AG20443 (cell line): ENCODE measurements at regions not wholly inside any gene's neighbourhood (a gene's known extent, or its start where the extent isn't known, plus 50 kb on each side); places are given as distances from the start of the nearest gene placed in this dataset.
A peak's percentile ranks its signal among the peaks of the same experiment; 100 is the strongest.

ENCODE experiments used
- DNase-seq: peaks from one replicate; pipeline ENCODE4 v3.0.0; 2012; ENCODE audit warnings: low spot score, mixed read lengths

- no peak for DNase-seq
Observed at GRCh38 chr5:174191076-174191475, 145.6 kb downstream of the NSG2 start.

DNA sequence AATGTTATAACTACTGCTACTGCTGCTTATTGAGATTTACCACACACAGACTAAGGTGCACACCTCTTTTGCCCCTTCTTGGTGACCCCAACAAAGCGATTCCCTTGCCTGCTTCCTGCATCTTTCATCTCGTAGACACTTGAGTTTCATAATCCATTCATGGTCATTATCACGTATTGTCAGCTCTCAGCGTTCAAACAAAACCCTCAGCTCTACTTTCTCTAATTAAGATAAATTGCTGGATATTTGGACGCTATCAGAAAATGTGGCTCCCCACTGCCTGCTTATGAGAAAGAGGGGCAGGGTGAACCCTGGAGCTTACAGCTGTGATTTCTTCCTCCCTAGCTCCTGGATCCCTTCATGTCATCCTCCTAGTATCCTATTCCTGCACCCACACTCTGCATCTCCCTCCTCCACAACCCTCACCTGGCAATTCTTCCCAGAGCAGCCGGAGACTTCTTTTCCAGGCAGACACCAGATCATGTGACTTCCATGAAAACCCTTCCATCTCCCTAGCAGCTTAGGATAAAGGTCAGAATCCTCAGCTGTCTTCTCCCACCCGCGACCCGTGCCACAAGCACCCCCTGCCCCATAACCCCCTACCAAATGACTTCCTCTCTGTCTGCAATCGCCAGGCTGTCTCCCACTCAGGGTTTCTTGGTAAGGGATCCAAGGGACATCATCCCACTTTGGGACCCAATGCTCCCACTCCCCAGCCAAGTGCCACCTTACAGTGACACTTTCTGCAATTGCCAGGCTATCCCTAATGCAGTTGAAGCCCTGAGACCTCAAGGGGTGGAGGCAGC, 146.5 kb downstream of the NSG2 start:
- no peak for DNase-seq

DNA sequence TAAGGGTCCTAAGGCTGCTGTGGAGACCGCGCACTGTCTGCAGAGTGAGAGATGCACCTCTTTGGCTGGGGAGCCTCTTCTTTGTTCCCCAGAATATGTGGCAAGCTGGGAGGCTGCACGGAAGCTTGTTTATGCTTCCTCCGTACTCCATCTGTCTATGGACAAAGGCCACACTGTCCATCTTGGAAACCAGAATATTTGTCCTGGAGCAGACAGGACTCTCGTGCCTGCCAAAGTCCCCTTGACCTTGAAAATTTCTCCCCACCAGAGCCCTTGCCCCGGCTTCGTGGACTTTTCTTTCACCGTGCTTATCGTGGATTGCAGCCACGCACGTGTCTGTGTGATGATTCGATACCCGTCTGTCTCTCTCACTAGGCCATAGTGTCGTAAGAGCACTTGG, 147.4 kb downstream of the NSG2 start:
- DNase-seq = no peak

DNA sequence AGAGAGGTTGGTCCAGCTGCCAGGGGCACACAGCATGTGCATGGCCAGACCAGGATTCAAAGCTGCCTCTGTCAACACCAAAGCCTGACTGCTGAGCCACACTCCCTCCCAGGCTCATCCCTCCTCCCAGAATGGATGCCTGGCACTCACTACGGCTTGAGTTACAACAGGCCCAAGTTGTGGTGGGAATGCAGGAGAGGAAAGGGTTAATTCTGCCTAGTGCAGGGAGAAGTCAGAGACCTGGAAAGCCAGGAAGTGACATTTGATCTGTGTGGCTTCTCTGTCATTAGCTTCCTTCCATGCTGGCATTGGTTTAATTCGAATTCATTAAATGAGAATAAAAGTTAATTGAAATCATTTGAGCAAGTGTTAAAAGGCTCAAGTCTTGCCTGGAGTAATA, 150.0 kb downstream of the NSG2 start:
- DNase-seq = no peak

- no peak for DNase-seq
Observed at GRCh38 chr5:174197929-174198328, 152.4 kb downstream of the NSG2 start.

DNA sequence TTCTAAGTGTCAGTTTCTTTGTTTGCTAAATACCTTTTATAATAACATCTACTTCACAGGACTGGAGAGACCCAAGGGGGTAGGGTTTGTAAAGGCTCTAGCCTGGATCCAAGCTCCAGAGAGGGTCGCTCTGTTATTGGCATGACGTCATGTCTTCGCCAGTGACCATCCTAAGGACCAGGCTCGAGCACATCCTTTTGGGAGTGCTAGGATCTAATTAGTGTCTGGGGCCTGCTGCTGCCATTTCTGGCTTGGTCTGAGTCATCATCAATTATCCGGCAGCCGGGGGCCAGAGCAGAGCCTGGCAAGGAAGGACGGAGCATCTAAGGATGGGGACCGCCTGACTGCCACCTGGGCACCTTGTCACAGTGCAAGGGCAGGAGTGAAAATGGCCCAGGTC, 153.0 kb downstream of the NSG2 start:
- no peak for DNase-seq

GRCh38 chr5:174202996-174203395, 157.5 kb downstream of the NSG2 start:
- DNase-seq = no peak

GRCh38 chr5:174204535-174205313, 159.2 kb downstream of the NSG2 start:
- DNase-seq = no peak

GRCh38 chr5:174205939-174206338, 160.4 kb downstream of the NSG2 start:
- DNase-seq = no peak

DNA sequence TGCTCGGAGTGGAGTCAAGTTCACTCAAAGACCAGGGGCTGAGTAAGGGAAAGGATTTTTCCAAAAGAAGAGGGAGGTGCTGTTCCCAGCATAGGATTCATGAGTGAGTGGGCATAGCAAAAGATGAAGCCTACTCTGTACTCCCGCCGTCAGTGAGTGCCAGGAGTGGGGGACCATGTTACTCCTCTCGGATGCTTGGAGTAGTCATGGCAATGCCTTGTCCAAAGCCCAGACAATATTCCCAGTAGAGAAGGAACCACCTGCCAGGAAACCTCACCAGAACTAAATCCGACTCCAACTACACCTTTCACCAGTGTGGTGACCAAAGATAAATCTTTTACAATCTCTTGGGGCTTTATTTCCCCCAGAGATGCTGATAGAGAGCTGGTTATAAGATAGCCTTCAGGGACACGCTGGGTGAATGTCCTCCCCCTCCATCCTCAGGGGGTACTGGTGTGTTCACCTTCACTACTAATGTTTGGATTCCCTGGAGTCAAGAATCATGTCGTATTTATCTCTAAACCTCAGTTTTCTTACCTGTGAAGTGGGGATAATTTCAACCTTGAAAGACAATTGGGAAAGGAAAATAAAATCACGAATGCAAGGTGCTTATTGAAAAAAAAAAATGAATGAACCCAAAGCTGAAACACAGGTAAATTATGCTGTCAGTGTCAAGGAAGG, 165.2 kb downstream of the NSG2 start:
- DNase-seq = no peak

- DNase-seq = no peak
Observed at GRCh38 chr5:174211277-174211626, 165.7 kb downstream of the NSG2 start.

- no peak for DNase-seq
Observed at GRCh38 chr5:174217527-174217926, 172.0 kb downstream of the NSG2 start.

GRCh38 chr5:174218162-174218561, 172.7 kb downstream of the NSG2 start:
- DNase-seq = no peak

DNA sequence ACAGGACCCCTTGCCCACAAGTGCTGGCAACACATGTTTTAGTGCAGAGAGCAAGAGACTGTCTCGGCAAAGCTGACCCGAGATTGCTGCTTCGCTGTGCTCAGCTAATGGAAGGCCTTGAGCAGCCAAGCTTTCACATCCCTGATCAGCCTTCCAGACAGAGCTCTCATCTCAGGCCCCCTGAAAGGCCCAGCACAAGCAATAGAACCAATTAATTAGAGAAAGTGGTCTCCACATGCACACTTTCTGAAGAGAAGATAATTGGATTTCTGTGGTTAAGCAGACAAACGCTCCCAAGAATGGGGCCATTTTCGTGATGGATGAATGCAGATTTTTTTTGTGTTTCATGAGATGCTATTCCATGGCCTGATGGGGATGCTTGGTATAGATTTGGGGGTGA, 174.9 kb downstream of the NSG2 start:
- no peak for DNase-seq

GRCh38 chr5:174221436-174221835, 175.9 kb downstream of the NSG2 start:
- DNase-seq = no peak

- no peak for DNase-seq
Observed at GRCh38 chr5:174221946-174222345, 176.4 kb downstream of the NSG2 start.

DNA sequence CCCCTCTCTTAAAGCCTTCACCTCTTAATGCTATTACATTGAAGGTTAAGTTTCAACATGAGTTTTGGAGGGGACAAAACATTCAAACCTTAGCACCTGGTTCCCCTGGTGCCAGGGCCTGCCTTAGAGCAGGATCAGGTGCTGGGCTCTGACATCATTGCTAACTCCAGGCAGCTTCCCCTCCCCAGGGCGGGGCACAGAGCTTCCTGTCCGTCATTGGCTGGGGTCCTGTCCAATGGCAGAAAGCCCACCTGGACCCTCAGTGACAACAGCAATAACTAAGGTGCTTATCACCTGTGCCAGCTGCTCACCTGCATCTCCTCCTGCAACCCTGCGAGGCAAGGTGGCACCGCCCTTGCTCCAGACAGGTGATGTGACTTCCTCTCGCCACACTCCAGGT, 177.4 kb downstream of the NSG2 start:
- no peak for DNase-seq

DNA sequence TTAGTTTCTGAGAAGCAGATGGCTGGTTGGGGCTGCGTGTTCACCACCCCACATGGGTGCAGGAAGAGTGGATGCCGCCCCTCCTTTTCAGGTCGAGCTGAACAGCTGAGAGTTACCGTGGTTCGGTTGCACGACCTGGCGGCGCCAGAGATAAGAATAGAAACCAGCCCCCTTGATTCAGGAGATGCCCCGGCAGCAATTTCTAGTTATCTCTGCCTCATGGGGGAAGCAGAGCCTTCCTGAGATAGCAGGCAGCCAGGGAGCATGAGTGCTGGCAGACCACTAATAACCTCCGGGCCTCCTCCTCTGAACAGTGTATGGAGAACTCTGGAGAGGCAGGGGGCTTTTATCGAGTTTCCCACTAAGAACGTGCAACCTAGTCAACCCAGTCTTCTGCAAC, 177.8 kb downstream of the NSG2 start:
- DNase-seq = no peak

DNA sequence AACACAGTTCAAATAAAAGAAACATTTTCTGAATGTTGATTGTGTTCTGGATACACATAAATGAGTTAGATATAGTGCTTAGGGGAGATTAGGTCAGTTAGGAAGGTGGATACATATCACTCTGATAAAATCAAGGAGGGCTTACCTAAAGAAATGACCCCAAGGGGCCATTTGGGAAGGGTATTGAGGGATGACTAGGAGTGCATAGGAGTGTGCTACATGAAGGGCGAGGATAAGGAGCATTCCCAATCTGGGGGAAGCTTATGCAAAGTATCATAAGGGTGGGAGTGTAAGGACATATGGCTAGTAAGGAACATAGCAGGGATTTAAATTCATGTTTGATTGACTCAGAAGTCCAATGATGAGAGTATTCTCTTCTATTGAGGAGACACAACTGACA, 183.6 kb downstream of the NSG2 start:
- DNase-seq = no peak

DNA sequence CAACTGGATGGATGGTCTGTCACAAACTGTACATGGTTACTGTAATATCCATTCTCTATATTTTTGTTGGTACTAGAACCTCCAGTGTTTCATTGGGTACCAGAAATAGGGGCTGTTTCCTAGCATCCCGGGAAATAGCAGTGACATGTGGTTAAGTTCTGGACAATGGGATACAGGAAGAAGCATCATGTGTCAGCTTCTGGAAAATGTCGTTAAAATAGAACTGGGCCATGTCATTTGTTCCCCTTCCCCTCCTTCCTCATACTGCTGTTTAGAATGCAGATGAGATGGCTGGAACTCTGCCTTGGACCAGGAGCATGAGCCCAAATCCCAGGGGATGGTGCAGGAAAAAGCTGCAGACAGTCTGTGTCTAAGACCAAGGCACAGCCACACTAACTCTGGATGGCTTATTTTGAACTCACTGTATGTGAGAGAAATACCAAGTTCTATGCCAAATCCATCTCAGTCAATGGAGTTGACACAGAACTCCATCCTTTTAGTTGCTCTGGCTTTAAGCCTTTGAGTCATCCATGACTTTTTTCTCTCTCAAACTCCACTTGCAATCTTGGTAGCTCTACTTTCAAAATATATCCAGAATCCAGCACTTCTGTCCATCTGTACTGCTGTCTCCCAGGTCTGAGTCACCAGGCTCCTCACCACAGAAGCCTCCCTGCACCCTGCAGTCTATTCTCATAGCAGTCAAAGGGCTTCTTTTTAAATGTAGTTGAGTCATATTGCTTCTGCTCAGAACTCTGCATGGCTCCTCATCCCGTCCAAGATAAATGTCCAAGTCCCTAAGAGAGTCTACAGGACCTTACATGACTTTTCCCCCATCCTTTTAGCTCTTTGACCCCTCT, 184.2 kb downstream of the NSG2 start:
- peak; percentile 33 for DNase-seq

- DNase-seq = no peak
Observed at GRCh38 chr5:174231956-174232487, 186.5 kb downstream of the NSG2 start.

- DNase-seq = no peak
Observed at GRCh38 chr5:174234388-174234787, 188.9 kb downstream of the NSG2 start.
